ENCODE measurements at regions not wholly inside any gene's neighbourhood (a gene's known extent, or its start where the extent isn't known, plus 50 kb on each side); places are given as distances from the start of the nearest gene placed in this dataset.
A peak's percentile ranks its signal among the peaks of the same experiment; 100 is the strongest.

DNA sequence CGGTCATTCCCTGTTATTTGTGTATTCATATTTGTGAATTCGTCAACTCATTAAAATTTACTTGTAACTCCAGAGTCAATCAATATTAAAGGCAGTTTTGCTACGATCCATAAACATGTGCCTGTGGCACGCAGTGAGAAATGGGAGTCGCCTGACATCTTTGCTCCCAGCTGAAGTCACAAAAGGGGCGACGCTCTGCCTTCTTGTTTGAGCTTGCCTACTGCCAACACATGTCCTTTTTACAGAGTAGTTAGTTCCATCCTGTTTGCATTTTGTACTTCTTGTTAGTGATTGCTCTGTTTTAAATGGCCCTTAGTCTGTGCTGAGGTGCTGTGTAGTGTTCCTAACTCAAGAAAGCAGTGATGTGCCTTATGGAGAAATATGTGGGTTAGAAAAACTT is 305.3 kb downstream of the ETS1 start:
- Mint-ChIP-seq H3K36me3 (no peaks in the 10 kb centered on the region), H3K27me3 (no peaks in the 10 kb centered on the region), H3K27ac (no peak overlapping the region), H3K4me1 (peaks cover 32% of the 10 kb centered on the region), H3K9me3 (peaks cover 5% of the 10 kb centered on the region), H3K4me3 (no peak overlapping the region)

DNA sequence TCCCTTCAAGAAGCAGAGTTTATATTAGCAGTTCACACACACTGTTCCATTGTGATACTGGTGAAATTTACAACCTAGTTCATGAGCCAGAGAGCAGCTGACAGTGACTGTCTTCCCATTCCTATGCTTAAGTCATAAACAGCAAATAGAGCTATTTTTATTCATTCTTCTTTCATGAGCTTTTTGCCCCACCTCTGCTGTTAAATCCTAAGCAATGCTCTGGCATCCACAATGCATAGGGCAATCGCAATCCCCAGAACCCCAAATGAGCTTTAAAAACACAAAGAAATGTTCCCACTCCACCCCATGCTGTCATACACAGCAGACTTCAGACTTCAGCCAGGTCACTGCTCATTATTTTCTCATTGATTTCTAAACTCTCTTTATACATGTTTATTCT is 307.5 kb downstream of the ETS1 start:
- H3K4me3 Mint-ChIP-seq = no peak overlapping the region
- H3K36me3 Mint-ChIP-seq = no peaks in the 10 kb centered on the region
- H3K4me1 Mint-ChIP-seq = peaks cover 10% of the 10 kb centered on the region
- peaks cover 5% of the 10 kb centered on the region for H3K9me3 Mint-ChIP-seq
- peak overlapping the region; percentile 5 for H3K27ac Mint-ChIP-seq
- no peaks in the 10 kb centered on the region for H3K27me3 Mint-ChIP-seq

DNA sequence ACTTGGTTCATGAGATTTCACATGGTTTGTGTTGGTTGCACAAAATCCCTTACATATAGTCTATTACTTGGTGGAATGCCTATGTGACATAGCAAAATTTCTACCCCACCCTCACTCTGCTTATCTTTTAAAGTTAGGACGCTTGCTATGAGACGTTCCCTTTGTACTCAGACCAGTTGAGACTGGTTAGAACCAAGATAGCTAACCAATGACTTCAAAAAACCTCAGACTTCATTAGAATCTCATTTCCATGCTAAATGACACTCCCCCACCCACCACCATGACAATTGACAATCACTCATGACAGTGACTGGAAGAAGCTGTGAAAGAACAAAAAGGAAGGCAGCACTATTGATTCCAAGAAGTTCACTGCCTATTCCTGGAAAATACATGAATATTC is 313.6 kb downstream of the ETS1 start:
- peaks cover 25% of the 10 kb centered on the region for H3K4me1 Mint-ChIP-seq

DNA sequence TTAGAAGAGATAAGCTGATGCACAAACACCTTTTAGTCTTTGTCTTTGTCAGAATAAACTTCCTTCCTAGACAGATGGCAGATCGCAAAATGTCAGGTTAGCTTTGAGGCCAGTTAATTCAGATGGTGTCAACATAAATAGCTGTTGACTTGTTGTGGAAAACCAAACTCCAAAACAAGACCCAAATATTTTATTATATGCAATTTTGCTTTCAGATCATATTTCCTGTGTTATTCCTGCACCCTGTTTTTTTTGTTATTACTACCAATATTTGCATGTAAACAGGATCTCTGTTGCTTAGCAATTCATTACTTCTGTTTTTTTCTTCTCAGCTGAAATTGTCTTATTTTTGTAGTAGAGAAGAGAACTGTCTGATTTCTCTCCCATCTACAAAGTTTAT is 316.0 kb downstream of the ETS1 start:
- Mint-ChIP-seq H3K36me3 (peaks cover 2% of the 10 kb centered on the region), H3K27me3 (no peaks in the 10 kb centered on the region), H3K4me3 (no peak overlapping the region), H3K27ac (no peak overlapping the region), H3K9me3 (no peaks in the 10 kb centered on the region), H3K4me1 (peaks cover 25% of the 10 kb centered on the region)

More for the DNA sequence above, 313.6 kb downstream of the ETS1 start:
- H3K9me3 Mint-ChIP-seq = peaks cover 5% of the 10 kb centered on the region
- H3K27me3 Mint-ChIP-seq = no peaks in the 10 kb centered on the region
- no peak overlapping the region for H3K27ac Mint-ChIP-seq
- no peaks in the 10 kb centered on the region for H3K36me3 Mint-ChIP-seq
- H3K4me3 Mint-ChIP-seq = no peak overlapping the region

DNA sequence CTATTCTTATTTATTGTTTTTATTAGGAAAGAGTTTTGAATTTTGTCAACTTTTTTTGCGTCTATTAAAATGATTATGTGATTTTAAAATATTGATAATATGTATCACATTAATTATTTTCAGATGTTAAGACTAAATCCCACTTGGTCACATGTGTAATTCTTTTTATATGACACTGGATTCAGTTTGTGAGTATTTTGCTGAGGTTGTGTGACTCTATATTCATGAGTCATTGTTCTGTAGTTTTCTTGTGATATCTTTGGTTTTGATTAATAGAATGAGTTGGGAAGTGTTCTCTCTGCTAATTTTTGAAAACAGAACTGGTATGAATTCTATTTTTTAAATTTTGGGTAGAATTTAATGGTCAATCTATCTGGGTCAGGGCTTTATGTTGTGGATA is 317.9 kb downstream of the ETS1 start:
- Mint-ChIP-seq H3K4me3 (no peak overlapping the region), H3K4me1 (peaks cover 25% of the 10 kb centered on the region), H3K27ac (no peak overlapping the region), H3K9me3 (no peaks in the 10 kb centered on the region), H3K36me3 (peaks cover 2% of the 10 kb centered on the region), H3K27me3 (no peaks in the 10 kb centered on the region)

DNA sequence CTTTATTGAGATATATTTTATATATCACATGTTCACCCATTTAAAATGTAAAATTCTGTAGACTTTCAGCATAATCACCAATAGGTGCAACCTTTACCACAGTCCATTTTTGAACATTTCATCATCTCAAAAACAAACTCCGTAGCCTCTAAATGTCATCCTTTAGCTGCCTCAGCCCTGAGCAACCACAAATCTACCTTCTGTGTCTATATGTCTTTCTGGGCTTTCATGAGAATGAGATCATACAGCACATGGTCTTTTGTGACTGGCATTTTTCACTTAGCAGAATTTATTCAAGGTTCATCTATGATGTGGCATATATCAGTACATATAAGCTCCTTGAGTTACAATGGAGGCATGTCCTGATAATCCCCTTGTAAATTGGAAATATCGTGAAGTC is 320.5 kb downstream of the ETS1 start:
- H3K4me1 Mint-ChIP-seq = peaks cover 10% of the 10 kb centered on the region
- no peak overlapping the region for H3K4me3 Mint-ChIP-seq
- H3K27ac Mint-ChIP-seq = no peak overlapping the region
- H3K9me3 Mint-ChIP-seq = no peaks in the 10 kb centered on the region
- H3K36me3 Mint-ChIP-seq = peaks cover 2% of the 10 kb centered on the region
- no peaks in the 10 kb centered on the region for H3K27me3 Mint-ChIP-seq

DNA sequence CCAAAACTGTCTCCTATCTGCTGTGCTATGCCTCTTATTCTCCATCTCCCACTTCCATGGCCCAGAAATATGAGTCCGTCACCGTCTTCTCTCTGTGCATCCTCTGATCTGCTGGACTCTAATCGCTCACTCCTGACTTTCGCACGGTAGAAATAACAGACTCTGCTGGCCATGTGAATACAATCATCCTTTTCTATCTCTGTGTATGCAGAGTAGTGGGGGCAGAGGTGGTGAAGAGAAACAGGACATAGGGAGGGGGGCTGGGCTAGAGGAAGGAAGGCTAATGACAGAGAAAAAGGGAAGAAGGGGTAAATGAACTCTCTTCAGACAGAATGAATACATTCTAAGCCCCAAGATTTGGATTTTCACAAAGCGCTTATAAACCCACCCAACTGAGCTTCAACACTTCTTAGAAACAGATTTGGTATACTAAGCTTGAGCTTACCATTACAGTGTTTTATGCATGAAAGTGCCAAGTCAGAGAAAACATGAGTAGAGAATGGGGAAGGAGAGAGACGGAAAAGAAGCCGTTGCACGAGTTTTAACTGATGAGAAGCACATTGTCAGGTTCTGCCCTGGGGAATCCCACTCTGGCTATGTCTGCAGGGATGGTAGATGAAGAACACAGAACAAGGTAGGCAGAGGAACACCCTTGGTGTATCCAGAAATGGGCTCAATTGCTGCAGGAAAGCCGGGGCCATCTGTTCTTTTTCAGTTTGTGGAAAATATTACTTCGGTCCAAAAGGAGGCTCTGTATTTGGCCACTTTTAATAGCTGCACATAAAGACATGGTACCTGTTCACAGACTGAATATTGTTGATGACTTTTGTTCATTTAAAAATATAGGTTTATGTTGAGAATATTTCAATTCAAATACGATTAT is 324.7 kb downstream of the ETS1 start:
- H3K4me3 Mint-ChIP-seq = no peak overlapping the region
- H3K27ac Mint-ChIP-seq = no peak overlapping the region
- peaks cover 2% of the 10 kb centered on the region for H3K36me3 Mint-ChIP-seq
- H3K4me1 Mint-ChIP-seq = no peaks in the 10 kb centered on the region
- no peaks in the 10 kb centered on the region for H3K27me3 Mint-ChIP-seq
- no peaks in the 10 kb centered on the region for H3K9me3 Mint-ChIP-seq

DNA sequence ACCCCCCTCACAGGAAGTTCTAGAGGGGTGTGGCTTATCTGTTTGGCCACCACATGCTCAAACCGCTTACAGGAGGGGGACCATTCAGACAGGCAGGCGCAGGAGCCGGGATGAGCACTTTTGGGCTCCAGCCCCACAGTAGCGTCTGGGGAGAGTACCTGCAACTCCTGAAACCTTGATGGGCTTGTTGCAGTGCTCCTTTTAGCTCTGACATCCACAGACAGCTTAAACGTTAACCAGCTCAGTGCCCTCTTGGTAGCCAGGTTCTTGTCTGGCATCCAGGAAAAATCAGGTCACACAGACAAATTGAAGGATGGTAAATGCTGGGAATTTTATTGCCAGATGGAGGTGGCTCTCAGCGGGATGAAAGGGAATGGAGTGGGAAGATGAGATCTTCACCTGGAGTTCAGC is 326.3 kb downstream of the ETS1 start:
- no peaks in the 10 kb centered on the region for H3K36me3 Mint-ChIP-seq
- no peak overlapping the region for H3K27ac Mint-ChIP-seq
- H3K9me3 Mint-ChIP-seq = no peaks in the 10 kb centered on the region
- no peaks in the 10 kb centered on the region for H3K27me3 Mint-ChIP-seq
- H3K4me3 Mint-ChIP-seq = no peak overlapping the region
- no peaks in the 10 kb centered on the region for H3K4me1 Mint-ChIP-seq

DNA sequence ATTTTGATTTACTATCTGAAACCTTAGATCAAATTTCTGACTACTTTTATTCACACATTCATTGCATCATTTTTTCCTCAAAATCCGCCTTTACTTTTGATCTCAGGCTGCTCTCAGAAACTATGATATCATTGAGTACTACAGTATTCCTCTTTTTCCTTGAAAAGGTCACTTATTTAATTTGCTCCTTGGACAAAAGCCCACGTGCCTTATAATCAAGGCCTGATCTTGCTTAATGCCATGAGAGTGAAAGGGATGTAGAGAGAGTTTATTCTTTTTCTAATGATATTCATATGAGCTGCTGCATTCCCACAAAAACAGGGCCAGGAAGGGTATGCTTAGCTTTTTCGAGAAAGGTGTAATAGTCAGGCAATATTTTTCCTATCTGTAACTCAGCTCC is 327.0 kb downstream of the ETS1 start:
- H3K4me1 Mint-ChIP-seq = no peaks in the 10 kb centered on the region
- no peaks in the 10 kb centered on the region for H3K9me3 Mint-ChIP-seq
- H3K36me3 Mint-ChIP-seq = no peaks in the 10 kb centered on the region
- no peaks in the 10 kb centered on the region for H3K27me3 Mint-ChIP-seq
- no peak overlapping the region for H3K4me3 Mint-ChIP-seq
- H3K27ac Mint-ChIP-seq = no peak overlapping the region

DNA sequence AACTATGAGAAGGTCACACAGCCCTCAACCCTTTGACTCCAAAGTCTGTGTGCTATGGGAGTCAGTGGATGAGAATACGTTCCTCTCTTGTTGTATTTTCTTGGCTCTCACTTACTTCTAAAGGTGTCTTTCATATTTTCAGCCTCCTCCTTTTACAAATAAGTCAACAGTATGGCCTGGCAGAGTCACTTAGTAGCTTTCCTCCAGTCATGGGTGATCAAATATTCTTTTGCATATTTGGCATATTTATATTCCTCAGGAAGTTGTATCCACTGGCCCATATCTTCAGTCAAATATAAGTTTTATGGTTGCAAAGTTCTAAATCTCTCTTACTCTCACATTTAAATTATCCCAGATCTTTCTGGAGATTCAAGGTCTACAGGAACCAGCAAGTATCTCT is 327.5 kb downstream of the ETS1 start:
- H3K36me3 Mint-ChIP-seq = no peaks in the 10 kb centered on the region
- no peak overlapping the region for H3K4me3 Mint-ChIP-seq
- H3K27me3 Mint-ChIP-seq = no peaks in the 10 kb centered on the region
- no peak overlapping the region for H3K27ac Mint-ChIP-seq
- no peaks in the 10 kb centered on the region for H3K4me1 Mint-ChIP-seq
- no peaks in the 10 kb centered on the region for H3K9me3 Mint-ChIP-seq

DNA sequence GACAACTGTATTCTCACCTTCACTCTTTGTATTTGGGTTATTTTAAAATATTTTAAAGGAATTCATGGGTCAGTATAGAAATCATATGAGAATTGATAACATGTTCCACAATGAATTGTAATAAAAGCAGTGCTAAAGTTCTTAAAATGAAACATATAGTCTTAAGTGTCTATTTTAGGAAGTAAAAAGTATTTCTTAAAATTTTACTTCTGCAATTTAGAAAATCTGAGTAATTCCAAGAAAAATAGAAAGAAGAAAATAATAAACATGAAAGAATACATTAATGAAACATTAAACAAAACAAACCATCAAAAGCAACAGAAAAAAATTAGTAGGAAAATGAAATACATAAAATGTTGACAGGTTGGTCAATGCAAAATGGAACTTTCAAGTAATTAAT is 332.4 kb downstream of the ETS1 start:
- Mint-ChIP-seq H3K4me1 (no peaks in the 10 kb centered on the region), H3K9me3 (no peaks in the 10 kb centered on the region)

DNA sequence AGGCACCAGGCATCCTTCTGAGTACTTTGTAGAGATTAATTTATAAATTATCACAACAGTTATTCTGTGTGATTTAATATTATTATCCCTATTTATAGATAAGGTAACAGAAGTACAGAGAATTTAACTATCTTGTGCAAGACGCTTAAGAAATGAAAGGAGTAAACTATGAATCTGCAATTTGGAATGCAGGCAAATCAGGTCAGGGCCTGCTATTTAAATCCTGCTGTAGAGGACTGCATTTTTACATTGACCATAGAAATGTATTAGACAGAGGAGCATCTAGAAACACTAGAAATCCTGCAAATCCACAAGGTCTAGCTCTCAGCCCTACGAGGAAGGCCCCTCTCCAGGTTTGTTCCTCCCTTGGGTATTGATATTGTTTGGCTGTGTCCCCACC is 336.2 kb downstream of the ETS1 start:
- no peaks in the 10 kb centered on the region for H3K36me3 Mint-ChIP-seq
- no peaks in the 10 kb centered on the region for H3K9me3 Mint-ChIP-seq
- H3K27ac Mint-ChIP-seq = no peak overlapping the region
- H3K27me3 Mint-ChIP-seq = no peaks in the 10 kb centered on the region
- no peaks in the 10 kb centered on the region for H3K4me1 Mint-ChIP-seq
- H3K4me3 Mint-ChIP-seq = no peak overlapping the region

More for the DNA sequence above, 332.4 kb downstream of the ETS1 start:
- Mint-ChIP-seq H3K27ac (no peak overlapping the region), H3K4me3 (no peak overlapping the region), H3K36me3 (no peaks in the 10 kb centered on the region), H3K27me3 (no peaks in the 10 kb centered on the region)

DNA sequence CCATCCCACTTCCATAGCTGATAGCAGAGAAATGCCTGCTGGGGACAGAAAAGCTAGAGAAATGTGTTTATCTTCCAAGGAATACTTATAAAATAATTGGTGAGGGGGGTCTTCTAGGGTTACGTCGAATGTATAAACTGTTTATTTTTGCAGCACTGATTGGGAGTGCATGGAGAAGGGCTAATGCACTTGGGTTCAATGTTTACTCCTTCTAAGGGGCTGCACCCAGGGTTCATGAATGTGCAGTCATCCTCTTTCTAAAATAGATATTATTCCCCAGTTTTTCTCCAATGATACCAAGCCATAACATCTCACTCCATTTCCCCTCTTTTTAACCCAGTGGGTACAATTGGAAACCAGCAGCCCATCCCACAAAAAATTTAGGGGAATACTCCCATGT is 336.9 kb downstream of the ETS1 start:
- Mint-ChIP-seq H3K4me3 (no peak overlapping the region), H3K36me3 (no peaks in the 10 kb centered on the region), H3K4me1 (no peaks in the 10 kb centered on the region), H3K27me3 (no peaks in the 10 kb centered on the region), H3K27ac (no peak overlapping the region), H3K9me3 (no peaks in the 10 kb centered on the region)

DNA sequence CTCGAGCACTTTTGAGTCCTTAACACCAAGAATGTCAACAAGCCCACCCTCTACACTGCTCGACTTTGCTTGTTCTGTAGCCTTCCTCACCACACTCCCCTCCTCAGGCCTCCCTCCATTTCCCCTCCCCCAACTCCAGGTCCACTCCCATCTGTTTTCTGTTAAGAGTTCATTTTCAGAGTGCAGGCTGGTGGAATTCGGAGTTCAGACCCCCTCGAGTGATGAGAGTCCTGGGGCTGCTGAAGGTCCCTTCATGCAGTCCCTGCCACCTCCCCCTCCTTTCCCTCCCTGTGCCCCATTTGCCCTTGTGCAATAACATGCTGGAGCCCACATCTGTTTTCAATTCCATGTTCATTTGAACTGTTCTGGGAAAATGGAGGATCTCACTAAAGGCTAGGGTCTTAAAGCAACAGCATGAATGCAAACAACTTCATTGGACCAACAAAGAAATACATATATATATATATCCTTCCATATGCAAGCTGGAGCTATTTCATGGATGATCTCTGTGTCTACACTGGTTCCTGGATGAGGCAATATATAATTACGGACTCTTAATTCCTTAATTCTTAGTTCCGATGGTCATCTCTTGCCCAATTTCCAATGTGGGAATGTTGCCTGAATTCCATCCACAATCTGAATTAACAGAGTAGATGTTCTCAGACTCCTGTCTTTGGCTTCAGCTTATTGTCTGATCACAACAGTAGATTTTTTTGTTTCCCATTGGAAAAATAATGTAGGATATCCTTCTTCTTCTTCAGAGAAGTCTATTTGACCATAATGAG is 340.4 kb downstream of the ETS1 start:
- H3K36me3 Mint-ChIP-seq = no peaks in the 10 kb centered on the region
- H3K27ac Mint-ChIP-seq = no peak overlapping the region
- H3K27me3 Mint-ChIP-seq = no peaks in the 10 kb centered on the region
- H3K4me1 Mint-ChIP-seq = no peaks in the 10 kb centered on the region
- no peaks in the 10 kb centered on the region for H3K9me3 Mint-ChIP-seq
- no peak overlapping the region for H3K4me3 Mint-ChIP-seq

DNA sequence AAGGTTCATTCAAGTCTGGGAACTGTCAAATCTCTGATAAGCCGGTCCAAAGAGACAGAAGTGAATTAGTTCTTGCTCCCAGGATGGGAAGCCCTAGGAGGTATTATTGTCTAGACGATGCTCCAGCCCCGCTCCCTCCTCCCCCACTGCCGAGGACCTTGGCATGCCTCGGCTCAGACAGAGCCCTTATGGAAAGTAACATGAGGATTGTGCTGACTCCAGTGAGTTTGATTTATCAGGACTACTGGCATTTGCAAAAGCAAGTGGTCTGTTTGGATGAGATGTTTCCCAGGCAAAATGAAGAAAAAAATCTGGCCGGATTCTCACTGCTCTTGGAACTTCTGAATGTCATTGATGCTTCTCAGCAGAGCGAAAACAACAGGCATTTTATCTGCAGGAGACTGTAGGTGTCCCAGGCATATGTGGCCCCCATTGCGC is 341.0 kb downstream of the ETS1 start:
- Mint-ChIP-seq H3K27me3 (no peaks in the 10 kb centered on the region), H3K4me3 (no peak overlapping the region), H3K4me1 (no peaks in the 10 kb centered on the region), H3K36me3 (no peaks in the 10 kb centered on the region), H3K27ac (no peak overlapping the region), H3K9me3 (no peaks in the 10 kb centered on the region)

DNA sequence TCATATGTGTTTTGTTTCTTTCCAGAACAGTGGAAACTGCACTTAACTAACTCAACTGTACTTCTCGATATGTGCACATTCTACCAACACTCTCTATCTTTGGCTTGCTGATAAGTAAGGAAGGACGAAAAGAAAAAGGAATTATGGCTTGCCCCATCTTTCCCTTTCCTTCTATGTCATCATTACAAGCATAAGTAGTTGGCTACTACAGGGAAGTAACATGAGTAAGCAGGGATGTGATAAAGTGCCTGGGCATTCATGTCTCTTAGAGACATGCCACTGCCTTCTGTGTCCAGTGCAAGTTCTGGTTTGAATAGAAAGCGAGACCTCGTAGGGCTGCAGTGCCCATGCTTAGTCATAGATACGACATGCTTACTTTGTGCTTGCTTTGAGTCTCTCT is 342.5 kb downstream of the ETS1 start:
- no peaks in the 10 kb centered on the region for H3K4me1 Mint-ChIP-seq

More for the DNA sequence above, 342.5 kb downstream of the ETS1 start:
- Mint-ChIP-seq H3K4me3 (no peak overlapping the region), H3K27me3 (no peaks in the 10 kb centered on the region), H3K36me3 (no peaks in the 10 kb centered on the region), H3K27ac (no peak overlapping the region), H3K9me3 (no peaks in the 10 kb centered on the region)

Measured in activated naive CD4-positive, alpha-beta T cell treated with anti-CD3 and anti-CD28 coated beads, Interleukin-2, amount 50 U/mL, for 24 hours (primary cell).